ENCODE measurements at regions not wholly inside any gene's neighbourhood (a gene's known extent, or its start where the extent isn't known, plus 50 kb on each side); places are given as distances from the start of the nearest gene placed in this dataset.

- TF ChIP-seq CTCF (IDR thresholded peaks at IDR 0.05 in 4 of 5, conservative IDR thresholded peaks at IDR 0.05 in 1 of 5) (no peak), POLR2A (IDR thresholded peaks at IDR 0.05) (no peak)
Measured at GRCh38 chr5:101288633-101289032, 385.6 kb upstream of the ST8SIA4 start.
